ENCODE measurements at regions not wholly inside any gene's neighbourhood (a gene's known extent, or its start where the extent isn't known, plus 50 kb on each side); places are given as distances from the start of the nearest gene placed in this dataset.
"Not testable (repeated sequence)": the region's sequence is repeated elsewhere in the genome, so short reads cannot be mapped to it uniquely, and the experiment has no call there.

GRCh38 chr13:82216165-82216564 is 1666.1 kb downstream of the SLITRK1 start:
- no peak for DNase-seq (ENCODE audit: low read depth in 2 of 2)

GRCh38 chr13:82214341-82214740 is 1667.9 kb downstream of the SLITRK1 start:
- no peak for DNase-seq (ENCODE audit: low read depth in 2 of 2)

- DNase-seq (ENCODE audit: low read depth in 2 of 2): no peak
Measured at GRCh38 chr13:82206241-82206640, 1676.0 kb downstream of the SLITRK1 start.

GRCh38 chr13:82202398-82202797 is 1679.9 kb downstream of the SLITRK1 start:
- DNase-seq (ENCODE audit: low read depth in 2 of 2): no peak

- no peak for DNase-seq (ENCODE audit: low read depth in 2 of 2)
Measured at GRCh38 chr13:82196087-82196486, 1686.2 kb downstream of the SLITRK1 start.

GRCh38 chr13:82187227-82187626 is 1695.0 kb downstream of the SLITRK1 start:
- DNase-seq (ENCODE audit: low read depth in 2 of 2): no peak

GRCh38 chr13:82176751-82177150 is 1705.5 kb downstream of the SLITRK1 start:
- no peak for DNase-seq (ENCODE audit: low read depth in 2 of 2)

- DNase-seq (ENCODE audit: low read depth in 2 of 2): no peak
Measured at GRCh38 chr13:82165396-82166174, 1716.7 kb downstream of the SLITRK1 start.

- not testable (repeated sequence) for DNase-seq (ENCODE audit: low read depth in 2 of 2)
Measured at GRCh38 chr13:82164780-82165395, 1717.4 kb downstream of the SLITRK1 start.

- DNase-seq (ENCODE audit: low read depth in 2 of 2): no peak
Measured at GRCh38 chr13:82147526-82147925, 1734.7 kb downstream of the SLITRK1 start.

- no peak for DNase-seq (ENCODE audit: low read depth in 2 of 2)
Measured at GRCh38 chr13:82136880-82137279, 1745.4 kb downstream of the SLITRK1 start.

GRCh38 chr13:82129281-82129680 is 1753.0 kb downstream of the SLITRK1 start:
- no peak for DNase-seq (ENCODE audit: low read depth in 2 of 2)

GRCh38 chr13:82118589-82118988 is 1763.7 kb downstream of the SLITRK1 start:
- no peak for DNase-seq (ENCODE audit: low read depth in 2 of 2)

GRCh38 chr13:82116422-82116989 is 1765.8 kb downstream of the SLITRK1 start:
- no peak for DNase-seq (ENCODE audit: low read depth in 2 of 2)

GRCh38 chr13:82115391-82115790 is 1766.9 kb downstream of the SLITRK1 start:
- no peak for DNase-seq (ENCODE audit: low read depth in 2 of 2)

- no peak for DNase-seq (ENCODE audit: low read depth in 2 of 2)
Measured at GRCh38 chr13:82096256-82096655, 1755.3 kb upstream of the SPRY2 start.

- DNase-seq (ENCODE audit: low read depth in 2 of 2): no peak
Measured at GRCh38 chr13:82092312-82092711, 1751.4 kb upstream of the SPRY2 start.

- DNase-seq (ENCODE audit: low read depth in 2 of 2): no peak
Measured at GRCh38 chr13:82088781-82089180, 1747.9 kb upstream of the SPRY2 start.

GRCh38 chr13:82076496-82076895 is 1735.6 kb upstream of the SPRY2 start:
- no peak for DNase-seq (ENCODE audit: low read depth in 2 of 2)

GRCh38 chr13:82070416-82070815 is 1729.5 kb upstream of the SPRY2 start:
- DNase-seq (ENCODE audit: low read depth in 2 of 2): no peak

- no peak for DNase-seq (ENCODE audit: low read depth in 2 of 2)
Measured at GRCh38 chr13:82062772-82063171, 1721.8 kb upstream of the SPRY2 start.

- DNase-seq (ENCODE audit: low read depth in 2 of 2): no peak
Measured at GRCh38 chr13:82058364-82058763, 1717.4 kb upstream of the SPRY2 start.

- not testable (repeated sequence) for DNase-seq (ENCODE audit: low read depth in 2 of 2)
Measured at GRCh38 chr13:82045316-82045715, 1704.4 kb upstream of the SPRY2 start.
